ENCODE measurements at regions not wholly inside any gene's neighbourhood (a gene's known extent, or its start where the extent isn't known, plus 50 kb on each side); places are given as distances from the start of the nearest gene placed in this dataset.

- ATAC-seq (ENCODE audit: insufficient number of reproducible peaks, low FRiP score, low read depth) (no peak), DNase-seq (ENCODE audit: low spot score) (no peak)
- Histone ChIP-seq H3K27ac (no peak overlapping the region), H3K4me3 (no peak overlapping the region), H3K27me3 (replicated peaks; ENCODE audit: insufficient read depth) (no peaks in the 10 kb centered on the region), H3K4me1 (ENCODE audit: control insufficient read depth in 1 of 2, low read depth in 2 of 2) (no peaks in the 10 kb centered on the region), H3K36me3 (no peaks in the 10 kb centered on the region), H3K9me3 (no peaks in the 10 kb centered on the region)
- no peak for TF ChIP-seq CTCF (IDR thresholded peaks at IDR 0.05)
Measured at GRCh38 chr7:68680235-68680872, 917.9 kb upstream of the AUTS2 start.

GRCh38 chr7:68682910-68683309 lies 915.4 kb upstream of the AUTS2 start:
- TF ChIP-seq CTCF (IDR thresholded peaks at IDR 0.05), result no peak
- no peak for ATAC-seq (ENCODE audit: insufficient number of reproducible peaks, low FRiP score, low read depth)
- H3K27me3 ChIP-seq (replicated peaks; ENCODE audit: insufficient read depth), result no peaks in the 10 kb centered on the region
- H3K4me1 ChIP-seq (ENCODE audit: control insufficient read depth in 1 of 2, low read depth in 2 of 2), result no peaks in the 10 kb centered on the region
- no peaks in the 10 kb centered on the region for H3K9me3 ChIP-seq
- no peak overlapping the region for H3K4me3 ChIP-seq
- H3K36me3 ChIP-seq, result no peaks in the 10 kb centered on the region
- no peak overlapping the region for H3K27ac ChIP-seq
- DNase-seq (ENCODE audit: low spot score), result no peak

GRCh38 chr7:68684246-68684839 lies 913.9 kb upstream of the AUTS2 start:
- H3K36me3 ChIP-seq, result no peaks in the 10 kb centered on the region
- ATAC-seq (ENCODE audit: insufficient number of reproducible peaks, low FRiP score, low read depth), result no peak
- H3K27me3 ChIP-seq (replicated peaks; ENCODE audit: insufficient read depth), result no peaks in the 10 kb centered on the region
- no peak overlapping the region for H3K4me3 ChIP-seq
- DNase-seq (ENCODE audit: low spot score), result no peak
- no peak for TF ChIP-seq CTCF (IDR thresholded peaks at IDR 0.05)
- H3K4me1 ChIP-seq (ENCODE audit: control insufficient read depth in 1 of 2, low read depth in 2 of 2), result no peaks in the 10 kb centered on the region
- no peaks in the 10 kb centered on the region for H3K9me3 ChIP-seq
- no peak overlapping the region for H3K27ac ChIP-seq

- H3K4me1 ChIP-seq (ENCODE audit: control insufficient read depth in 1 of 2, low read depth in 2 of 2), result no peaks in the 10 kb centered on the region
- H3K36me3 ChIP-seq, result no peaks in the 10 kb centered on the region
- no peak for TF ChIP-seq CTCF (IDR thresholded peaks at IDR 0.05)
- no peak overlapping the region for H3K27ac ChIP-seq
- DNase-seq (ENCODE audit: low spot score), result no peak
- H3K9me3 ChIP-seq, result no peaks in the 10 kb centered on the region
- H3K27me3 ChIP-seq (replicated peaks; ENCODE audit: insufficient read depth), result no peaks in the 10 kb centered on the region
- H3K4me3 ChIP-seq, result no peak overlapping the region
- no peak for ATAC-seq (ENCODE audit: insufficient number of reproducible peaks, low FRiP score, low read depth)
Measured at GRCh38 chr7:68684996-68685395, 913.3 kb upstream of the AUTS2 start.

GRCh38 chr7:68688416-68689086 lies 909.7 kb upstream of the AUTS2 start:
- DNase-seq (ENCODE audit: low spot score) (no peak), ATAC-seq (ENCODE audit: insufficient number of reproducible peaks, low FRiP score, low read depth) (no peak)
- no peaks in the 10 kb centered on the region for H3K27me3 ChIP-seq (replicated peaks; ENCODE audit: insufficient read depth)
- no peaks in the 10 kb centered on the region for H3K36me3 ChIP-seq
- no peaks in the 10 kb centered on the region for H3K4me1 ChIP-seq (ENCODE audit: control insufficient read depth in 1 of 2, low read depth in 2 of 2)
- H3K9me3 ChIP-seq, result no peaks in the 10 kb centered on the region
- TF ChIP-seq CTCF (IDR thresholded peaks at IDR 0.05), result no peak
- H3K27ac ChIP-seq, result no peak overlapping the region
- H3K4me3 ChIP-seq, result no peak overlapping the region
